Aorta (tissue), 5 donors: ENCODE measurements at regions not wholly inside any gene's neighbourhood (a gene's known extent, or its start where the extent isn't known, plus 50 kb on each side); places are given as distances from the start of the nearest gene placed in this dataset.

Experiments
- ATAC-seq: fragments of 200-7000 bp; cut with Tn5 transposase; one replicate; pipeline ENCODE4 v1.9.1; 2022; ENCODE audit warnings: moderate library complexity; ENCODE audit not compliant: low FRiP score
- DNase-seq, 2 donors: peaks; one replicate each; pipeline ENCODE4 v3.0.0-alpha.2; 2020
- H3K27ac ChIP-seq, 2 donors: one replicate each; pipeline ENCODE4 v1.5.1; 2013; ENCODE audit warnings: low read length in 2 of 2, mild to moderate bottlenecking in 2 of 2, moderate library complexity in 2 of 2, control low read depth in 1 of 2, inconsistent platforms in 1 of 2, low read depth in 1 of 2
- H3K27me3 ChIP-seq, 2 donors: one replicate each; pipeline ENCODE4 v1.6.1; 2013; ENCODE audit warnings: control low read depth in 1 of 2, low read length in 1 of 2, mild to moderate bottlenecking in 1 of 2, moderate library complexity in 1 of 2; ENCODE audit not compliant: insufficient read depth in 2 of 2, control insufficient read depth in 1 of 2
- H3K36me3 ChIP-seq, 2 donors: one replicate each; pipeline ENCODE4 v1.6.1; 2013; ENCODE audit warnings: control low read depth in 1 of 2, low read length in 1 of 2, mild to moderate bottlenecking in 1 of 2; ENCODE audit not compliant: insufficient read depth in 2 of 2, control insufficient read depth in 1 of 2
- H3K4me1 ChIP-seq, 2 donors: one replicate each; pipeline ENCODE4 v1.6.1; 2013; ENCODE audit warnings: low read length in 2 of 2, control low read depth in 1 of 2, mild to moderate bottlenecking in 1 of 2, moderate library complexity in 1 of 2; ENCODE audit not compliant: insufficient read depth in 2 of 2, control insufficient read depth in 1 of 2
- H3K4me3 ChIP-seq, 2 donors: one replicate each; pipeline ENCODE4 v1.5.1; 2013; ENCODE audit warnings: low read length in 2 of 2, control low read depth in 1 of 2, mild to moderate bottlenecking in 1 of 2
- H3K9me3 ChIP-seq: one replicate; pipeline ENCODE4 v1.6.1; 2013; ENCODE audit warnings: mild to moderate bottlenecking, low read length; ENCODE audit not compliant: control insufficient read depth
- WGBS, 2 donors: extraction: QIAGEN DNeasy Blood & Tissue Kit; methylation state at CpG; one replicate each; pipeline ENCODE4 v1.1.7; 2013; 5-methylcytosine and 5-hydroxymethylcytosine counted together
- intact Hi-C, 2 donors: fragments of 100-400 bp; cut with DNase I; formaldehyde crosslinking; loops; one replicate each; pipeline versions ENCODE4 v1.14.2 to v1.15.0; 2022
- donor health status: healthy with polysubstance abuse.
- donor health status: Bipolar disorder and iron deficiency.
- donor health status: DM: no; HTN: no; CAD: no.
- donor health status: DM: no; HTN: no; CAD: no.
- donor health status: DM: yes; HTN: yes; CAD: no.

DNA sequence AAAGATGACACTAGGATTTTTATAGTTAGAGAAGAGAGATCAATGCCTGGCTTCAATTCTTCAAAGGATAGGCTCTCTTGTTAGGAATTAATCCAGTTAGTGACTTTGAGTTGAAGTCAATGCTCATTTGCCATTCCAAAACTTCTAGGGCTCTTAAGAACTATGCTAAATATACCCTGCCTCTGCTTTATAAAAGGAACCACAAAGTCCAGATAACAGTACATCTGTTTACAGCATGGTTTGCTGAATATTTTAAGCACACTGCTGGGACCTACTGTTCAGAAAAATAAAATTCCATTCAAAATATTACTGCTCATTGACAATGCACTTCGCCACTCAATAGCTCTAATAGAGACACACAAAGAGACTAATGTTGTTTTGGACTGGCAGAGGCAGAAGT is 786.6 kb upstream of the DPPA4 start:
- H3K9me3 ChIP-seq = peaks cover 3% of the 10 kb centered on the region
- H3K27me3 ChIP-seq = no peaks in the 10 kb centered on the region
- 96 to 98% methylated on average over 1 of the region's 1 CpG for WGBS, 2 donors

GRCh38 chr3:110126065-110126464 is 788.7 kb upstream of the DPPA4 start:
- H3K27ac ChIP-seq = no peak overlapping the region
- DNase-seq = no peak
- intact Hi-C loops = no loop called here
- peaks cover 3% of the 10 kb centered on the region for H3K9me3 ChIP-seq
- no peaks in the 10 kb centered on the region for H3K27me3 ChIP-seq
- ATAC-seq = peak; percentile 26
- WGBS, 2 donors = 80 to 81% methylated on average over 10 of the region's 10 CpGs
- no peak overlapping the region for H3K4me3 ChIP-seq
- H3K36me3 ChIP-seq = no peaks in the 10 kb centered on the region
- H3K4me1 ChIP-seq = no peaks in the 10 kb centered on the region

More for the DNA sequence above, 786.6 kb upstream of the DPPA4 start:
- no peak overlapping the region for H3K27ac ChIP-seq
- H3K4me3 ChIP-seq = no peak overlapping the region
- no peaks in the 10 kb centered on the region for H3K4me1 ChIP-seq
- DNase-seq (no peak), ATAC-seq (no peak)
- no peaks in the 10 kb centered on the region for H3K36me3 ChIP-seq
- intact Hi-C loops = no loop called here

- 45 to 63% methylated on average over 2 of the region's 2 CpGs for WGBS, 2 donors
Measured at GRCh38 chr3:110133971-110134370, 796.6 kb upstream of the DPPA4 start.

GRCh38 chr3:110139048-110139447 is 801.7 kb upstream of the DPPA4 start:
- ATAC-seq (no peak), DNase-seq (no peak)
- Histone ChIP-seq H3K4me3 (no peak overlapping the region), H3K27ac (no peak overlapping the region), H3K36me3 (no peaks in the 10 kb centered on the region), H3K27me3 (no peaks in the 10 kb centered on the region), H3K4me1 (no peaks in the 10 kb centered on the region), H3K9me3 (peaks cover 2% of the 10 kb centered on the region)
- intact Hi-C loops = no loop called here
- WGBS, 2 donors = 41 to 60% methylated on average over 4 of the region's 4 CpGs

More at GRCh38 chr3:110133971-110134370, 796.6 kb upstream of the DPPA4 start:
- Histone ChIP-seq H3K4me3 (no peak overlapping the region), H3K4me1 (no peaks in the 10 kb centered on the region), H3K36me3 (no peaks in the 10 kb centered on the region), H3K27me3 (no peaks in the 10 kb centered on the region), H3K9me3 (peaks cover 2% of the 10 kb centered on the region), H3K27ac (no peak overlapping the region)
- intact Hi-C loops = no loop called here
- no peak for ATAC-seq
- no peak for DNase-seq

- WGBS, 2 donors = 4 to 6% methylated on average over 2 of the region's 2 CpGs
- ATAC-seq (no peak), DNase-seq (no peak)
- H3K4me1 ChIP-seq = no peaks in the 10 kb centered on the region
- H3K27ac ChIP-seq = peak overlapping the region in 1 of 2 donors; percentile 15
- H3K27me3 ChIP-seq = no peaks in the 10 kb centered on the region
- intact Hi-C loops = no loop called here
- H3K9me3 ChIP-seq = no peaks in the 10 kb centered on the region
- no peak overlapping the region for H3K4me3 ChIP-seq
- H3K36me3 ChIP-seq = no peaks in the 10 kb centered on the region
Measured at GRCh38 chr3:110139821-110140220, 802.5 kb upstream of the DPPA4 start.

DNA sequence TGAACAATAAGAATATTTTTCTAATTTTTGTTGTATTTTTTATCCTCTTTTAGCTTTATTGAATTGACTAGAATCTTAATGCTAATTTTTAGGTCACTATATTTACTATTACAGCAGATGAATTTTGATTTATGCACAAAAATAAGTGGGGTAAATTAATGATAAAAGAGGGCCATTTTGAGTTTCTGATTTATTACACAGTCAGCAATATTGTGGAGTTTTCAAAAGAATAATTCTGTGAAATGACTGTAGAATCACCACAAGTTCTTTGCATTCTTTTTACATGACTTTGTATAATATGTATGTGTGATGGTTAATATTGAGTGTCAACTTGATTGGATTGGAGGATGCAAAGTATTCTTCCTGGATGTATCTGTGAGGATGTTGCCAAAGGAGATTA is 812.4 kb upstream of the DPPA4 start:
- H3K27ac ChIP-seq = no peak overlapping the region
- no peaks in the 10 kb centered on the region for H3K27me3 ChIP-seq
- no peaks in the 10 kb centered on the region for H3K36me3 ChIP-seq
- ATAC-seq (no peak), DNase-seq (no peak)
- H3K9me3 ChIP-seq = no peaks in the 10 kb centered on the region
- no peak overlapping the region for H3K4me3 ChIP-seq
- intact Hi-C loops = no loop called here
- no peaks in the 10 kb centered on the region for H3K4me1 ChIP-seq

DNA sequence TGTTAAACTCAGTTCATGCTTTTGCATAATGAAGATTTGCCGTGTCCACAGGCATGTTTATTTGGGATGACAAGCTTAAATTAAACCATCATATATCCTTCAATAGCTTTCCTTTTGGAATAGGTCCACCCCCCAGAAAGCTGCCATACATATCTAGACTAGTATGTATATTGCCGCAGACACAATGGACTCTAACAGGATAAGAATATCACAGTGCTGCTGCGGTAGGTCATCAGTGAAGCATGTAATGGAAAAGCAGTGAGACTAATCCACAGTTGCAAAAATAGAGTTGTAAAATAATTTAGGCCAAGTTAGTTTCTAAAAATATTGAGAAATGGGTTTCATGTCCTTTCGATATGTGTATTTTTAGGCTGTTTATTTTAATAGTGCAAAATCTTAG is 819.9 kb upstream of the DPPA4 start:
- peaks cover 0 to 4% of the 10 kb centered on the region in 2 donors for H3K4me1 ChIP-seq
- DNase-seq (no peak), ATAC-seq (peak; percentile 76)
- WGBS, 2 donors = 2 to 10% methylated on average over 4 of the region's 4 CpGs
- H3K4me3 ChIP-seq = peak overlapping the region in 1 of 2 donors; percentile 26
- intact Hi-C loops = no loop called here
- no peaks in the 10 kb centered on the region for H3K36me3 ChIP-seq
- H3K27me3 ChIP-seq = no peaks in the 10 kb centered on the region
- H3K9me3 ChIP-seq = no peaks in the 10 kb centered on the region
- H3K27ac ChIP-seq = peak overlapping the region in 1 of 2 donors; percentile 76

DNA sequence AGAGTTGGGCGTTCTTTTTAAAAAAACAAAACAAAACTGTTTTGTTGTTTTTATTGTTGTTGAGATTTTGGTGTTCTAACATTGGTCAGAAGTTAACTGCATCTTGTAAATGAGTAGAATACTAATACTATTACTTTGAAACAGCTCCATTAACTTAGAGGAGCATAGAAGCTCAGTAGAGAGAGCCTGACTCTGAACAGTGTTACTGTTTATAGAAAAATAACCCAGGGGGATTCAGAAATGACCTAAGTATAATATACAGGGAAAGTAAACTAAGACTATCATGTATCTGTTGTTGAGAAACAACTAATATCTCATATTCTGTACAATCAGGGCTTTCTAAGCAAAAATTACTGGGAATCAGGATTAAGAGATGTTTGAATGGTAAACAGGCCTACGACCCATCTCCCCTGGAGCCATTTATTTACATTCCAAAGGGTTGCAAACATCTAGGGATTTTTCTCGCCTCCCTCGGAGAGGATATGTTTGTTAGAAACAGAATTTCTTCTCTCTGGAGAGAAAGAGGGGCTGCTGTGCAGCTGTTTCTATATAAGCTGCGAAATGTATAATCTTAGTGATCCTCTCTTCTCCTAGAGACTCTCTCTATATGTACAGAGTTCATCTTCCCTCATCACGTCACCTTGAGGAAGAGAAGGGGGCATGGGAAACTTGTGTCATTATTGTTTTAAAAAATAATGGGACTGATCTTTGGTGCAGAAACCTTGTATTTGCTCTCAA is 827.5 kb upstream of the DPPA4 start:
- H3K36me3 ChIP-seq = no peaks in the 10 kb centered on the region
- WGBS, 2 donors = 70% methylated on average over 6 of the region's 6 CpGs
- H3K27me3 ChIP-seq = no peaks in the 10 kb centered on the region
- intact Hi-C loops = no loop called here
- no peak overlapping the region for H3K4me3 ChIP-seq
- no peaks in the 10 kb centered on the region for H3K4me1 ChIP-seq
- no peak for DNase-seq
- no peaks in the 10 kb centered on the region for H3K9me3 ChIP-seq
- no peak for ATAC-seq
- H3K27ac ChIP-seq = no peak overlapping the region

GRCh38 chr3:110165370-110165743 is 828.0 kb upstream of the DPPA4 start:
- ATAC-seq (no peak), DNase-seq (no peak)
- H3K9me3 ChIP-seq = no peaks in the 10 kb centered on the region
- H3K27me3 ChIP-seq = no peaks in the 10 kb centered on the region
- intact Hi-C loops = no loop called here
- no peak overlapping the region for H3K4me3 ChIP-seq
- H3K27ac ChIP-seq = no peak overlapping the region
- H3K4me1 ChIP-seq = no peaks in the 10 kb centered on the region
- no peaks in the 10 kb centered on the region for H3K36me3 ChIP-seq
- WGBS, 2 donors = 18 to 21% methylated on average over 3 of the region's 3 CpGs
